WTC11 (cell line): ENCODE measurements at regions not wholly inside any gene's neighbourhood (a gene's known extent, or its start where the extent isn't known, plus 50 kb on each side); places are given as distances from the start of the nearest gene placed in this dataset.

Source experiments
- ATAC-seq: fragments of 200-7000 bp; cut with Tn5 transposase; 2 replicates; pipeline ENCODE4 v1.10.0; 2021; ENCODE audit warnings: mild to moderate bottlenecking, moderate library complexity
- CTCF ChIA-PET: fragments of 300-600 bp; sonication (Branson Sonifier 250); formaldehyde crosslinking; loops from one replicate; lab custom pipeline; 2021; ENCODE audit warnings: antibody characterized with exemption; lab: Charles Lee
- POLR2A ChIA-PET: fragments of 350-600 bp; sonication (Branson Sonifier 250); formaldehyde crosslinking; loops from one replicate; lab custom pipeline; 2021; ENCODE audit warnings: antibody characterized with exemption; lab: Charles Lee
- DNase-seq: peaks from one replicate; pipeline ENCODE4 v3.0.0; 2021; ENCODE audit warnings: low spot score
- H3K27ac Mint-ChIP-seq: 2 replicates; pipeline ENCODE4 v1.8.0; 2021; ENCODE audit warnings: mixed read lengths
- H3K27me3 Mint-ChIP-seq: 2 replicates; pipeline ENCODE4 v1.8.0; 2021; ENCODE audit warnings: low read depth, mild to moderate bottlenecking, moderate library complexity, mixed read lengths
- H3K36me3 Mint-ChIP-seq: 2 replicates; pipeline ENCODE4 v1.8.0; 2021; ENCODE audit warnings: mixed read lengths
- H3K4me1 Mint-ChIP-seq: 2 replicates; pipeline ENCODE4 v1.8.0; 2022; ENCODE audit warnings: mixed read lengths
- H3K4me3 Mint-ChIP-seq: 2 replicates; pipeline ENCODE4 v1.8.0; 2021; ENCODE audit warnings: mild to moderate bottlenecking, moderate library complexity, mixed read lengths
- H3K9me3 Mint-ChIP-seq: 2 replicates; pipeline ENCODE4 v1.8.0; 2021; ENCODE audit warnings: mixed read lengths
- CBFB ChIP-seq: sonication (generic); formaldehyde crosslinking; IDR thresholded peaks from 2 replicates; pipeline ENCODE4 v1.8.1; 2022; ENCODE audit warnings: mild to moderate bottlenecking, low read depth, missing genetic modification reagents
- ELF4 ChIP-seq: sonication (generic); formaldehyde crosslinking; IDR thresholded peaks from 2 replicates; pipeline ENCODE4 v1.8.1; 2022; ENCODE audit warnings: low read depth, mild to moderate bottlenecking, moderate library complexity, missing genetic modification reagents
- JUN ChIP-seq: sonication (generic); formaldehyde crosslinking; IDR thresholded peaks from 2 replicates; pipeline ENCODE4 v1.8.0; 2023; ENCODE audit warnings: mild to moderate bottlenecking, missing genetic modification reagents
- MYBL2 ChIP-seq: sonication (generic); formaldehyde crosslinking; IDR thresholded peaks from 2 replicates; pipeline ENCODE4 v1.8.1; 2023; ENCODE audit warnings: mild to moderate bottlenecking, moderate library complexity, missing genetic modification reagents
- NFE2L1 ChIP-seq: sonication (generic); formaldehyde crosslinking; IDR thresholded peaks from 2 replicates; pipeline ENCODE4 v1.8.1; 2023; ENCODE audit warnings: missing genetic modification reagents
- SP1 ChIP-seq: sonication (generic); formaldehyde crosslinking; conservative IDR thresholded peaks from 2 replicates; pipeline ENCODE4 v1.8.1; 2022; ENCODE audit warnings: missing genetic modification reagents
- TCF7 ChIP-seq: sonication (generic); formaldehyde crosslinking; IDR thresholded peaks from 2 replicates; pipeline ENCODE4 v1.8.0; 2022; ENCODE audit warnings: mild to moderate bottlenecking, low read depth, missing genetic modification reagents, moderate library complexity
- TP53 ChIP-seq: sonication (generic); formaldehyde crosslinking; IDR thresholded peaks from 2 replicates; pipeline ENCODE4 v1.8.1; 2023; ENCODE audit warnings: mild to moderate bottlenecking, missing genetic modification reagents
- ZNF138 ChIP-seq: sonication (generic); formaldehyde crosslinking; conservative IDR thresholded peaks from 2 replicates; pipeline ENCODE4 v1.8.1; 2022; ENCODE audit warnings: mild to moderate bottlenecking, moderate library complexity, missing genetic modification reagents
- ZNF219 ChIP-seq: sonication (generic); formaldehyde crosslinking; IDR thresholded peaks from 2 replicates; pipeline ENCODE4 v1.8.0; 2023; ENCODE audit warnings: missing genetic modification reagents, mild to moderate bottlenecking, borderline replicate concordance
- ZNF317 ChIP-seq: sonication (generic); formaldehyde crosslinking; IDR thresholded peaks from 2 replicates; pipeline ENCODE4 v1.8.1; 2023; ENCODE audit warnings: low read depth, mild to moderate bottlenecking, moderate library complexity, missing genetic modification reagents, borderline replicate concordance
- ZNF396 ChIP-seq: fragments of 250-450 bp; sonication (Bioruptor Pico); IDR thresholded peaks from 2 replicates; pipeline ENCODE4 v1.8.0; 2021; ENCODE audit warnings: mild to moderate bottlenecking, moderate library complexity, borderline replicate concordance
- TF ChIP-seq, protein P1 (sequence below): sonication (generic); formaldehyde crosslinking; IDR thresholded peaks from 2 replicates; pipeline ENCODE4 v1.8.1; 2023; ENCODE audit warnings: mild to moderate bottlenecking, missing genetic modification reagents, moderate library complexity
- TF ChIP-seq, protein P2 (sequence below): sonication (generic); formaldehyde crosslinking; IDR thresholded peaks from 2 replicates; pipeline ENCODE4 v1.8.1; 2022; ENCODE audit warnings: missing genetic modification reagents, borderline replicate concordance
- TF ChIP-seq, protein P3 (sequence below): sonication (generic); formaldehyde crosslinking; IDR thresholded peaks from 2 replicates; pipeline ENCODE4 v1.8.0; 2022; ENCODE audit warnings: missing genetic modification reagents
- TF ChIP-seq, protein P4 (sequence below): fragments of 250-450 bp; sonication (Bioruptor Pico); IDR thresholded peaks from 2 replicates; pipeline ENCODE4 v1.9.0; 2021; ENCODE audit warnings: mild to moderate bottlenecking
- TF ChIP-seq, protein P5 (sequence below): fragments of 250-450 bp; sonication (Bioruptor Pico); IDR thresholded peaks from 2 replicates; pipeline ENCODE4 v1.9.0; 2021; ENCODE audit warnings: mild to moderate bottlenecking, borderline replicate concordance

DNA sequence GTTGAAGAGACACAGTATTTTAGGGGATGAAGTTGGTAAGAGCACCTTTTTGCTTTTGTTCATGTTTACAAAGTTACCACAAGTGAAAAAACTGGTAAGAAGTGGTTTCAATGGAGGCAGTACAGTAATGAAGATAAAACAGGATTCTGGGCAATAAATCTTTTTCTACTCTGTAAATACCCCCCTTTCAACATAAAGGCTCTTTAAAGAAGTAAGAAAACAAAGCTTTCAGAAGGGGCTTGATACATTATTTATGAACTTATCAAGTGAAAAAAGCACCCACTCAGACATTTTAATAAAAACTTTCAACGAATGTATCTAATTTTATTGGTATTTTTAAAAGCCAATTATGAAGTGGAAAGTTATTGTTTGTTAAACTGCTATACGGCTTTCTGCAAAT is 522.9 kb downstream of the ZEB2 start:
- Mint-ChIP-seq H3K36me3 (no peaks in the 10 kb centered on the region; the same call in 1 of the 2 replicates), H3K4me1 (peaks cover 4% of the 10 kb centered on the region), H3K9me3 (0 out of 2 replicates have a peak, but pooled peaks cover under 1% of the 10 kb centered on the region), H3K27me3 (no peaks in the 10 kb centered on the region), H3K27ac (no peak overlapping the region), H3K4me3 (no peak overlapping the region)
- DNase-seq: no peak
- ATAC-seq: no peak
- POLR2A ChIA-PET: no interaction called here
- CTCF ChIA-PET: no interaction called here
- TF ChIP-seq MYBL2 (CRISPR knock-in tag) (no peak), ZNF138 (CRISPR knock-in tag) (no peak), SP1 (CRISPR knock-in tag) (no peak), TP53 (CRISPR knock-in tag) (no peak), NFE2L1 (CRISPR knock-in tag) (no peak), ZNF219 (CRISPR knock-in tag) (no peak), TCF7 (no peak), JUN (CRISPR knock-in tag) (no peak), ZNF317 (CRISPR knock-in tag) (no peak), ZNF396 (CRISPR knock-in tag) (no peak), ELF4 (CRISPR knock-in tag) (no peak), CBFB (CRISPR knock-in tag) (no peak)
- TF ChIP-seq, protein P1, sequence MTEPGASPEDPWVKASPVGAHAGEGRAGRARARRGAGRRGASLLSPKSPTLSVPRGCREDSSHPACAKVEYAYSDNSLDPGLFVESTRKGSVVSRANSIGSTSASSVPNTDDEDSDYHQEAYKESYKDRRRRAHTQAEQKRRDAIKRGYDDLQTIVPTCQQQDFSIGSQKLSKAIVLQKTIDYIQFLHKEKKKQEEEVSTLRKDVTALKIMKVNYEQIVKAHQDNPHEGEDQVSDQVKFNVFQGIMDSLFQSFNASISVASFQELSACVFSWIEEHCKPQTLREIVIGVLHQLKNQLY (CRISPR knock-in tag): no peak
- TF ChIP-seq, protein P2, sequence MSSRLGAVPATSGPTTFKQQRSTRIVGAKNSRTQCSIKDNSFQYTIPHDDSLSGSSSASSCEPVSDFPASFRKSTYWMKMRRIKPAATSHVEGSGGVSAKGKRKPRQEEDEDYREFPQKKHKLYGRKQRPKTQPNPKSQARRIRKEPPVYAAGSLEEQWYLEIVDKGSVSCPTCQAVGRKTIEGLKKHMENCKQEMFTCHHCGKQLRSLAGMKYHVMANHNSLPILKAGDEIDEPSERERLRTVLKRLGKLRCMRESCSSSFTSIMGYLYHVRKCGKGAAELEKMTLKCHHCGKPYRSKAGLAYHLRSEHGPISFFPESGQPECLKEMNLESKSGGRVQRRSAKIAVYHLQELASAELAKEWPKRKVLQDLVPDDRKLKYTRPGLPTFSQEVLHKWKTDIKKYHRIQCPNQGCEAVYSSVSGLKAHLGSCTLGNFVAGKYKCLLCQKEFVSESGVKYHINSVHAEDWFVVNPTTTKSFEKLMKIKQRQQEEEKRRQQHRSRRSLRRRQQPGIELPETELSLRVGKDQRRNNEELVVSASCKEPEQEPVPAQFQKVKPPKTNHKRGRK (CRISPR knock-in tag): no peak
- TF ChIP-seq, protein P3, sequence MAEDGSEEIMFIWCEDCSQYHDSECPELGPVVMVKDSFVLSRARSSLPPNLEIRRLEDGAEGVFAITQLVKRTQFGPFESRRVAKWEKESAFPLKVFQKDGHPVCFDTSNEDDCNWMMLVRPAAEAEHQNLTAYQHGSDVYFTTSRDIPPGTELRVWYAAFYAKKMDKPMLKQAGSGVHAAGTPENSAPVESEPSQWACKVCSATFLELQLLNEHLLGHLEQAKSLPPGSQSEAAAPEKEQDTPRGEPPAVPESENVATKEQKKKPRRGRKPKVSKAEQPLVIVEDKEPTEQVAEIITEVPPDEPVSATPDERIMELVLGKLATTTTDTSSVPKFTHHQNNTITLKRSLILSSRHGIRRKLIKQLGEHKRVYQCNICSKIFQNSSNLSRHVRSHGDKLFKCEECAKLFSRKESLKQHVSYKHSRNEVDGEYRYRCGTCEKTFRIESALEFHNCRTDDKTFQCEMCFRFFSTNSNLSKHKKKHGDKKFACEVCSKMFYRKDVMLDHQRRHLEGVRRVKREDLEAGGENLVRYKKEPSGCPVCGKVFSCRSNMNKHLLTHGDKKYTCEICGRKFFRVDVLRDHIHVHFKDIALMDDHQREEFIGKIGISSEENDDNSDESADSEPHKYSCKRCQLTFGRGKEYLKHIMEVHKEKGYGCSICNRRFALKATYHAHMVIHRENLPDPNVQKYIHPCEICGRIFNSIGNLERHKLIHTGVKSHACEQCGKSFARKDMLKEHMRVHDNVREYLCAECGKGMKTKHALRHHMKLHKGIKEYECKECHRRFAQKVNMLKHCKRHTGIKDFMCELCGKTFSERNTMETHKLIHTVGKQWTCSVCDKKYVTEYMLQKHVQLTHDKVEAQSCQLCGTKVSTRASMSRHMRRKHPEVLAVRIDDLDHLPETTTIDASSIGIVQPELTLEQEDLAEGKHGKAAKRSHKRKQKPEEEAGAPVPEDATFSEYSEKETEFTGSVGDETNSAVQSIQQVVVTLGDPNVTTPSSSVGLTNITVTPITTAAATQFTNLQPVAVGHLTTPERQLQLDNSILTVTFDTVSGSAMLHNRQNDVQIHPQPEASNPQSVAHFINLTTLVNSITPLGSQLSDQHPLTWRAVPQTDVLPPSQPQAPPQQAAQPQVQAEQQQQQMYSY (CRISPR knock-in tag): no peak
- TF ChIP-seq, protein P4, sequence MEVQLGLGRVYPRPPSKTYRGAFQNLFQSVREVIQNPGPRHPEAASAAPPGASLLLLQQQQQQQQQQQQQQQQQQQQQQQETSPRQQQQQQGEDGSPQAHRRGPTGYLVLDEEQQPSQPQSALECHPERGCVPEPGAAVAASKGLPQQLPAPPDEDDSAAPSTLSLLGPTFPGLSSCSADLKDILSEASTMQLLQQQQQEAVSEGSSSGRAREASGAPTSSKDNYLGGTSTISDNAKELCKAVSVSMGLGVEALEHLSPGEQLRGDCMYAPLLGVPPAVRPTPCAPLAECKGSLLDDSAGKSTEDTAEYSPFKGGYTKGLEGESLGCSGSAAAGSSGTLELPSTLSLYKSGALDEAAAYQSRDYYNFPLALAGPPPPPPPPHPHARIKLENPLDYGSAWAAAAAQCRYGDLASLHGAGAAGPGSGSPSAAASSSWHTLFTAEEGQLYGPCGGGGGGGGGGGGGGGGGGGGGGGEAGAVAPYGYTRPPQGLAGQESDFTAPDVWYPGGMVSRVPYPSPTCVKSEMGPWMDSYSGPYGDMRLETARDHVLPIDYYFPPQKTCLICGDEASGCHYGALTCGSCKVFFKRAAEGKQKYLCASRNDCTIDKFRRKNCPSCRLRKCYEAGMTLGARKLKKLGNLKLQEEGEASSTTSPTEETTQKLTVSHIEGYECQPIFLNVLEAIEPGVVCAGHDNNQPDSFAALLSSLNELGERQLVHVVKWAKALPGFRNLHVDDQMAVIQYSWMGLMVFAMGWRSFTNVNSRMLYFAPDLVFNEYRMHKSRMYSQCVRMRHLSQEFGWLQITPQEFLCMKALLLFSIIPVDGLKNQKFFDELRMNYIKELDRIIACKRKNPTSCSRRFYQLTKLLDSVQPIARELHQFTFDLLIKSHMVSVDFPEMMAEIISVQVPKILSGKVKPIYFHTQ (CRISPR knock-in tag): no peak
- TF ChIP-seq, protein P5, sequence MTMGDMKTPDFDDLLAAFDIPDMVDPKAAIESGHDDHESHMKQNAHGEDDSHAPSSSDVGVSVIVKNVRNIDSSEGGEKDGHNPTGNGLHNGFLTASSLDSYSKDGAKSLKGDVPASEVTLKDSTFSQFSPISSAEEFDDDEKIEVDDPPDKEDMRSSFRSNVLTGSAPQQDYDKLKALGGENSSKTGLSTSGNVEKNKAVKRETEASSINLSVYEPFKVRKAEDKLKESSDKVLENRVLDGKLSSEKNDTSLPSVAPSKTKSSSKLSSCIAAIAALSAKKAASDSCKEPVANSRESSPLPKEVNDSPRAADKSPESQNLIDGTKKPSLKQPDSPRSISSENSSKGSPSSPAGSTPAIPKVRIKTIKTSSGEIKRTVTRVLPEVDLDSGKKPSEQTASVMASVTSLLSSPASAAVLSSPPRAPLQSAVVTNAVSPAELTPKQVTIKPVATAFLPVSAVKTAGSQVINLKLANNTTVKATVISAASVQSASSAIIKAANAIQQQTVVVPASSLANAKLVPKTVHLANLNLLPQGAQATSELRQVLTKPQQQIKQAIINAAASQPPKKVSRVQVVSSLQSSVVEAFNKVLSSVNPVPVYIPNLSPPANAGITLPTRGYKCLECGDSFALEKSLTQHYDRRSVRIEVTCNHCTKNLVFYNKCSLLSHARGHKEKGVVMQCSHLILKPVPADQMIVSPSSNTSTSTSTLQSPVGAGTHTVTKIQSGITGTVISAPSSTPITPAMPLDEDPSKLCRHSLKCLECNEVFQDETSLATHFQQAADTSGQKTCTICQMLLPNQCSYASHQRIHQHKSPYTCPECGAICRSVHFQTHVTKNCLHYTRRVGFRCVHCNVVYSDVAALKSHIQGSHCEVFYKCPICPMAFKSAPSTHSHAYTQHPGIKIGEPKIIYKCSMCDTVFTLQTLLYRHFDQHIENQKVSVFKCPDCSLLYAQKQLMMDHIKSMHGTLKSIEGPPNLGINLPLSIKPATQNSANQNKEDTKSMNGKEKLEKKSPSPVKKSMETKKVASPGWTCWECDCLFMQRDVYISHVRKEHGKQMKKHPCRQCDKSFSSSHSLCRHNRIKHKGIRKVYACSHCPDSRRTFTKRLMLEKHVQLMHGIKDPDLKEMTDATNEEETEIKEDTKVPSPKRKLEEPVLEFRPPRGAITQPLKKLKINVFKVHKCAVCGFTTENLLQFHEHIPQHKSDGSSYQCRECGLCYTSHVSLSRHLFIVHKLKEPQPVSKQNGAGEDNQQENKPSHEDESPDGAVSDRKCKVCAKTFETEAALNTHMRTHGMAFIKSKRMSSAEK (CRISPR knock-in tag): no peak
